ENCODE measurements at regions not wholly inside any gene's neighbourhood (a gene's known extent, or its start where the extent isn't known, plus 50 kb on each side); places are given as distances from the start of the nearest gene placed in this dataset.

DNA sequence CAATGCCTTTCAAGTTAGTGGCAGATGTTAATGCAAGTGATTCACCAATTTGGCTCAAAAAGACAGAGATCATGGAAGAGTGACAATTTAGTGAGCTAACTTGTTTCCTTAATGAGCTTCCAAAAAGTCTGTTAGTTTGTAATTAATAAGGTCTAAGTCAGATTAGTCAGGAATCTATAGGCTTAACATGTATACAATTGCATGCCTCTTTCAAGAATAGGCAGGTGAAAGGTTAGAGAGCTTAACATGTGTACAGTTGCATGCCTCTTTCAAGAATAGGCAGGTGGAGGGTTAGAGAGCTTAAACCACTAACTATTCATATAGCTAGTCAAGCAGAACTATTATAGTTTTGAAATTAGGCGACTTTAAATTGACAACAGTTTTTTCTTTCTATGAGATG is 663.8 kb downstream of the C12orf50 start:
- H3K4me1 ChIP-seq (ENCODE audit: control insufficient read depth, extremely low read depth, insufficient read depth, low read length), result no peaks in the 10 kb centered on the region
- DNase-seq (ENCODE audit: low read depth, low spot score) (no peak), FAIRE-seq (no peak)
- no peaks in the 10 kb centered on the region for H3K27me3 ChIP-seq (ENCODE audit: control insufficient read depth in 2 of 2, insufficient read depth in 2 of 2, low read length in 2 of 2)
- no peak overlapping the region for H3K27ac ChIP-seq (ENCODE audit: insufficient read depth, low read depth, low read length)
- H3K4me3 ChIP-seq (replicated peaks in 1 of 3; ENCODE audit: insufficient read depth in 1 of 3, low read depth in 1 of 3, low read length in 3 of 3), result no peak overlapping the region
- H3K36me3 ChIP-seq (ENCODE audit: control insufficient read depth in 2 of 2, extremely low read depth in 1 of 2, insufficient read depth in 2 of 2, low read length in 2 of 2), result no peaks in the 10 kb centered on the region
- no TSS peak for BruUV-seq (replicated peaks)
- dilution Hi-C loops (cut with MboI; ENCODE audit: extremely low pct_ligation_motif_present, low sequenced_read_pairs), result no loop called here
- intact Hi-C loops (cut with micrococcal nuclease), result no loop called here
- H3K9me1 ChIP-seq (replicated peaks; ENCODE audit: control insufficient read depth, extremely low read depth, insufficient read depth, low read length), result no peaks in the 10 kb centered on the region
- no peaks in the 10 kb centered on the region for H3K79me2 ChIP-seq (ENCODE audit: control insufficient read depth, insufficient read depth, low read length)
- CTCF ChIA-PET, result no interaction called here
- POLR2A ChIA-PET, result no interaction called here
- H2AFZ ChIP-seq (ENCODE audit: low read depth, low read length), result no peak overlapping the region
- H4K20me1 ChIP-seq (replicated peaks; ENCODE audit: control insufficient read depth, extremely low read depth, insufficient read depth, low read length), result no peaks in the 10 kb centered on the region
- TF ChIP-seq GATA2 (IDR thresholded peaks at IDR 0.05; ENCODE audit: insufficient read depth, insufficient read length, low read depth, low read length) (no peak), JUN (IDR thresholded peaks at IDR 0.05; ENCODE audit: borderline replicate concordance, insufficient read depth, insufficient read length, low read depth) (no peak), POLR2A (IDR thresholded peaks at IDR 0.05; ENCODE audit: low read depth, low read length) (no peak)
- TF ChIP-seq, protein P1, sequence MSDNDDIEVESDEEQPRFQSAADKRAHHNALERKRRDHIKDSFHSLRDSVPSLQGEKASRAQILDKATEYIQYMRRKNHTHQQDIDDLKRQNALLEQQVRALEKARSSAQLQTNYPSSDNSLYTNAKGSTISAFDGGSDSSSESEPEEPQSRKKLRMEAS (IDR thresholded peaks at IDR 0.05; ENCODE audit: insufficient read depth, insufficient read length), result no peak
- TF ChIP-seq, protein P2, sequence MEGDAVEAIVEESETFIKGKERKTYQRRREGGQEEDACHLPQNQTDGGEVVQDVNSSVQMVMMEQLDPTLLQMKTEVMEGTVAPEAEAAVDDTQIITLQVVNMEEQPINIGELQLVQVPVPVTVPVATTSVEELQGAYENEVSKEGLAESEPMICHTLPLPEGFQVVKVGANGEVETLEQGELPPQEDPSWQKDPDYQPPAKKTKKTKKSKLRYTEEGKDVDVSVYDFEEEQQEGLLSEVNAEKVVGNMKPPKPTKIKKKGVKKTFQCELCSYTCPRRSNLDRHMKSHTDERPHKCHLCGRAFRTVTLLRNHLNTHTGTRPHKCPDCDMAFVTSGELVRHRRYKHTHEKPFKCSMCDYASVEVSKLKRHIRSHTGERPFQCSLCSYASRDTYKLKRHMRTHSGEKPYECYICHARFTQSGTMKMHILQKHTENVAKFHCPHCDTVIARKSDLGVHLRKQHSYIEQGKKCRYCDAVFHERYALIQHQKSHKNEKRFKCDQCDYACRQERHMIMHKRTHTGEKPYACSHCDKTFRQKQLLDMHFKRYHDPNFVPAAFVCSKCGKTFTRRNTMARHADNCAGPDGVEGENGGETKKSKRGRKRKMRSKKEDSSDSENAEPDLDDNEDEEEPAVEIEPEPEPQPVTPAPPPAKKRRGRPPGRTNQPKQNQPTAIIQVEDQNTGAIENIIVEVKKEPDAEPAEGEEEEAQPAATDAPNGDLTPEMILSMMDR (IDR thresholded peaks at IDR 0.05; ENCODE audit: extremely low read depth in 1 of 2, insufficient read depth in 1 of 2, low read depth in 1 of 2, low read length in 2 of 2), result no peak
- H3K9me3 ChIP-seq (replicated peaks; ENCODE audit: control insufficient read depth, insufficient read depth, low read length), result no peaks in the 10 kb centered on the region
- H3K9ac ChIP-seq (replicated peaks; ENCODE audit: extremely low read depth, insufficient read depth, low read length), result no peak overlapping the region
- H3K4me2 ChIP-seq (ENCODE audit: insufficient read depth, low read length), result no peak overlapping the region

DNA sequence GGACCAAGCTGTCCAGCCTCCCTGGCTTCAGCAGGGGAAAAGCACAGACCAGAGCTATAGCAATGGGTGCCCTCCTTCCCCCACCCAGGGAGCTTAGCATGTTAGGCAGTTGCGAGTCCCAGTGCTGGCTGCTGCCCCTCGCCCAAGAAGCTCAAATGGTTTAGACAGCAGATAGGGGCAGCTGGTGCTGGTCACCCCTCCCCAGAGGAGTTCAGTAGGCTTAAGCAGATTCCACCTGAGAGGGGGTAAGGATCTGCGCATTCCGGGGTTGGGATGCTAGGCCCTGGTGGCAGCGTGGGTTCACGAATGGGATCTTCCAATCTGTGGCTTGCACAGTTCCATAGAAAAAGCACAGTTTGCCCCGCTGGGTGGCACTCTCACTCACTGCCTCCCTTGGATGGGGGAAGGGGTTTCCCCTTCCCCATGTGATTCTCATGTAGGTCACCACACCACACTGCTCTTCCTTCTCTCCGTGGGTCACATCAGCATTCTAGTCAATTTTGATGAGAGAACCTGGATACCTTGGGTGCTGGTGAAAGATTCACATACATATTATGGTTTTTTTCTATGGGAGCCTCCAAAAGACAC is 665.6 kb downstream of the C12orf50 start:
- intact Hi-C loops (cut with micrococcal nuclease) (no loop called here), dilution Hi-C loops (cut with MboI; ENCODE audit: extremely low pct_ligation_motif_present, low sequenced_read_pairs) (no loop called here)
- Histone ChIP-seq H3K4me2 (ENCODE audit: insufficient read depth, low read length) (no peak overlapping the region), H3K9me1 (replicated peaks; ENCODE audit: control insufficient read depth, extremely low read depth, insufficient read depth, low read length) (no peaks in the 10 kb centered on the region), H3K27ac (ENCODE audit: insufficient read depth, low read depth, low read length) (no peak overlapping the region), H3K36me3 (ENCODE audit: control insufficient read depth in 2 of 2, extremely low read depth in 1 of 2, insufficient read depth in 2 of 2, low read length in 2 of 2) (no peaks in the 10 kb centered on the region), H3K4me3 (replicated peaks in 1 of 3; ENCODE audit: insufficient read depth in 1 of 3, low read depth in 1 of 3, low read length in 3 of 3) (no peak overlapping the region), H3K9me3 (replicated peaks; ENCODE audit: control insufficient read depth, insufficient read depth, low read length) (no peaks in the 10 kb centered on the region), H2AFZ (ENCODE audit: low read depth, low read length) (no peak overlapping the region), H3K27me3 (ENCODE audit: control insufficient read depth in 2 of 2, insufficient read depth in 2 of 2, low read length in 2 of 2) (no peaks in the 10 kb centered on the region), H4K20me1 (replicated peaks; ENCODE audit: control insufficient read depth, extremely low read depth, insufficient read depth, low read length) (no peaks in the 10 kb centered on the region), H3K79me2 (ENCODE audit: control insufficient read depth, insufficient read depth, low read length) (no peaks in the 10 kb centered on the region), H3K9ac (replicated peaks; ENCODE audit: extremely low read depth, insufficient read depth, low read length) (no peak overlapping the region), H3K4me1 (ENCODE audit: control insufficient read depth, extremely low read depth, insufficient read depth, low read length) (no peaks in the 10 kb centered on the region)
- FAIRE-seq (no peak), DNase-seq (ENCODE audit: low read depth, low spot score) (no peak)
- TF ChIP-seq POLR2A (IDR thresholded peaks at IDR 0.05; ENCODE audit: low read depth, low read length), result no peak
- TF ChIP-seq, protein P1 (IDR thresholded peaks at IDR 0.05; ENCODE audit: insufficient read depth, insufficient read length), result no peak
- no peak for TF ChIP-seq FOS (IDR thresholded peaks at IDR 0.05; ENCODE audit: borderline replicate concordance, insufficient read depth, low read length)
- TF ChIP-seq POLR2AphosphoS5 (IDR thresholded peaks at IDR 0.05; ENCODE audit: insufficient read depth, low read depth, low read length), result no peak
- TF ChIP-seq, protein P2 (IDR thresholded peaks at IDR 0.05; ENCODE audit: extremely low read depth in 1 of 2, insufficient read depth in 1 of 2, low read depth in 1 of 2, low read length in 2 of 2), result no peak
- no peak for TF ChIP-seq GATA2 (IDR thresholded peaks at IDR 0.05; ENCODE audit: insufficient read depth, insufficient read length, low read depth, low read length)
- TF ChIP-seq JUN (IDR thresholded peaks at IDR 0.05; ENCODE audit: borderline replicate concordance, insufficient read depth, insufficient read length, low read depth), result no peak
- no peak for TF ChIP-seq EZH2 (IDR thresholded peaks at IDR 0.05; ENCODE audit: borderline replicate concordance, low read depth, low read length, severe bottlenecking)
- no peak for TF ChIP-seq MYC (IDR thresholded peaks at IDR 0.05; ENCODE audit: low read depth, low read length)
- ChIA-PET POLR2A (no interaction called here), CTCF (no interaction called here)
- no TSS peak for BruUV-seq (replicated peaks)

All from endothelial cell of umbilical vein (primary cell).